GM23338 (cell line): ENCODE measurements at regions not wholly inside any gene's neighbourhood (a gene's known extent, or its start where the extent isn't known, plus 50 kb on each side); places are given as distances from the start of the nearest gene placed in this dataset.
A peak's percentile ranks its signal among the peaks of the same experiment; 100 is the strongest.

Experiments used
- ATAC-seq: fragments of 200-7000 bp; cut with Tn5 transposase; 3 replicates; pipeline ENCODE4 v1.9.1; 2020
- DNase-seq: peaks from one replicate; pipeline ENCODE4 v3.0.0-alpha.2; 2015; ENCODE audit warnings: low spot score
- H2AFZ ChIP-seq: fragments of 200-600 bp; sonication (generic); 2 replicates; pipeline ENCODE4 v1.8.0; 2016; ENCODE audit warnings: antibody characterized with exemption, mild to moderate bottlenecking, moderate library complexity
- H3F3A ChIP-seq: fragments of 200-600 bp; sonication (generic); replicated peaks from 2 replicates; pipeline ENCODE4 v1.8.0; 2017; ENCODE audit warnings: antibody characterized with exemption, mixed run types, low read depth
- H3K27ac ChIP-seq: fragments of 200-600 bp; sonication (generic); 2 replicates; pipeline ENCODE4 v1.6.1; 2016; ENCODE audit warnings: low read depth
- H3K27me3 ChIP-seq: fragments of 200-600 bp; sonication (generic); 2 replicates; pipeline ENCODE4 v1.8.0; 2016; ENCODE audit warnings: mild to moderate bottlenecking, mixed run types, moderate library complexity; ENCODE audit not compliant: insufficient read depth
- H3K36me3 ChIP-seq: fragments of 200-600 bp; sonication (generic); 2 replicates; pipeline ENCODE4 v1.8.0; 2016; ENCODE audit warnings: mild to moderate bottlenecking; ENCODE audit not compliant: insufficient read depth
- H3K4me1 ChIP-seq: fragments of 200-600 bp; sonication (generic); 2 replicates; pipeline ENCODE4 v1.8.0; 2016; ENCODE audit warnings: mild to moderate bottlenecking, moderate library complexity; ENCODE audit not compliant: insufficient read depth
- H3K4me2 ChIP-seq: fragments of 200-600 bp; sonication (generic); 2 replicates; pipeline ENCODE4 v1.7.1; 2017; ENCODE audit warnings: mixed run types
- H3K4me3 ChIP-seq: fragments of 200-600 bp; sonication (generic); 2 replicates; pipeline ENCODE4 v1.6.1; 2016; ENCODE audit warnings: mixed run types
- H3K79me2 ChIP-seq: fragments of 200-600 bp; sonication (generic); replicated peaks from 2 replicates; pipeline ENCODE4 v1.8.0; 2017; ENCODE audit warnings: mild to moderate bottlenecking; ENCODE audit not compliant: insufficient read depth
- H3K9me2 ChIP-seq: fragments of 200-600 bp; sonication (generic); 2 replicates; pipeline ENCODE4 v1.8.0; 2017; ENCODE audit not compliant: insufficient read depth
- H4K20me1 ChIP-seq: fragments of 200-600 bp; sonication (generic); replicated peaks from 2 replicates; pipeline ENCODE4 v1.8.0; 2017; ENCODE audit warnings: mild to moderate bottlenecking; ENCODE audit not compliant: insufficient read depth
- H3K27ac Mint-ChIP-seq: 2 replicates; pipeline ENCODE4 v1.8.0; 2020; ENCODE audit warnings: inconsistent platforms, mild to moderate bottlenecking, moderate library complexity, mixed read lengths
- H3K27me3 Mint-ChIP-seq: 3 replicates; pipeline ENCODE4 v1.8.0; 2022; ENCODE audit warnings: low read depth, mild to moderate bottlenecking, moderate library complexity, mixed read lengths, inconsistent platforms; ENCODE audit not compliant: insufficient read depth, poor library complexity
- H3K36me3 Mint-ChIP-seq: 3 replicates; pipeline ENCODE4 v1.8.0; 2021; ENCODE audit warnings: low read depth, mild to moderate bottlenecking, inconsistent platforms, moderate library complexity, mixed read lengths
- H3K4me1 Mint-ChIP-seq: 3 replicates; pipeline ENCODE4 v1.8.0; 2020; ENCODE audit warnings: mild to moderate bottlenecking, inconsistent platforms, mixed read lengths
- H3K4me3 Mint-ChIP-seq: 3 replicates; pipeline ENCODE4 v1.8.0; 2021; ENCODE audit warnings: moderate library complexity, mild to moderate bottlenecking, inconsistent platforms, mixed read lengths
- H3K9me3 Mint-ChIP-seq: 3 replicates; pipeline ENCODE4 v1.8.0; 2020; ENCODE audit warnings: moderate library complexity, mild to moderate bottlenecking, inconsistent platforms, mixed read lengths
- CREB1 ChIP-seq: fragments of 250-450 bp; sonication (Bioruptor Pico); IDR thresholded peaks from 2 replicates; pipeline ENCODE4 v1.5.0; 2020; ENCODE audit warnings: low read depth, mild to moderate bottlenecking, moderate library complexity
- CTCF ChIP-seq, 2 experiments: fragments of 200-600 bp in 1 of 2; sonication (generic) in 1 of 2; conservative IDR thresholded peaks; 2 replicates each; pipeline versions ENCODE4 v1.5.1 to v1.6.1; 2016 to 2017; ENCODE audit warnings: antibody characterized with exemption in 2 of 2, low read depth in 2 of 2, mild to moderate bottlenecking in 2 of 2, moderate library complexity in 1 of 2
- ETS1 ChIP-seq: IDR thresholded peaks from 2 replicates; pipeline ENCODE4 v1.6.1; 2016; ENCODE audit warnings: antibody characterized with exemption
- EZH2 ChIP-seq: fragments of 200-600 bp; sonication (generic); IDR thresholded peaks from one replicate; pipeline ENCODE4 v1.8.0; 2017; ENCODE audit warnings: antibody characterized with exemption, mild to moderate bottlenecking, low read depth; ENCODE audit not compliant: unreplicated experiment
- EZH2phosphoT487 ChIP-seq: fragments of 200-600 bp; sonication (generic); IDR thresholded peaks from one replicate; pipeline ENCODE4 v1.8.1; 2018; ENCODE audit warnings: antibody characterized with exemption; ENCODE audit not compliant: unreplicated experiment
- JUNB ChIP-seq: IDR thresholded peaks from one replicate; pipeline ENCODE4 v1.6.1; 2016; ENCODE audit warnings: antibody characterized with exemption; ENCODE audit not compliant: unreplicated experiment
- NANOG ChIP-seq: IDR thresholded peaks from 2 replicates; pipeline ENCODE4 v1.6.1; 2016; ENCODE audit warnings: antibody characterized with exemption, borderline replicate concordance
- POLR2AphosphoS5 ChIP-seq: IDR thresholded peaks from 2 replicates; pipeline ENCODE4 v1.6.1; 2016; ENCODE audit warnings: antibody characterized with exemption, low read depth
- REST ChIP-seq: IDR thresholded peaks from one replicate; pipeline ENCODE4 v1.6.1; 2018; ENCODE audit warnings: antibody characterized with exemption; ENCODE audit not compliant: unreplicated experiment
- STAT1 ChIP-seq: IDR thresholded peaks from one replicate; pipeline ENCODE4 v1.6.1; 2016; ENCODE audit warnings: antibody characterized with exemption; ENCODE audit not compliant: unreplicated experiment
- ZNF114 ChIP-seq: fragments of 250-450 bp; sonication (Bioruptor Pico); IDR thresholded peaks from 2 replicates; pipeline ENCODE4 v1.5.0; 2020; ENCODE audit warnings: mild to moderate bottlenecking, moderate library complexity
- ZNF331 ChIP-seq: fragments of 250-450 bp; sonication (Bioruptor Pico); IDR thresholded peaks from 2 replicates; pipeline ENCODE4 v1.5.0; 2020; ENCODE audit warnings: low read depth, mild to moderate bottlenecking, moderate library complexity
- ZNF462 ChIP-seq: fragments of 250-450 bp; sonication (Bioruptor Pico); IDR thresholded peaks from 2 replicates; pipeline ENCODE4 v1.5.0; 2020; ENCODE audit warnings: mild to moderate bottlenecking, moderate library complexity

GRCh38 chr3:70737666-70738290 lies 425.3 kb upstream of the MDFIC2 start:
- Mint-ChIP-seq H3K36me3 (no peaks in the 10 kb centered on the region), H3K4me3 (no peak overlapping the region), H3K27me3 (no peaks in the 10 kb centered on the region), H3K4me1 (peaks cover 7% of the 10 kb centered on the region), H3K27ac (peak overlapping the region; percentile 92), H3K9me3 (no peaks in the 10 kb centered on the region)
- Histone ChIP-seq H2AFZ (peak overlapping the region; percentile 67; the same call in 1 of the 2 replicates), H3F3A (no peaks in the 10 kb centered on the region), H3K4me3 (no peak overlapping the region), H3K27me3 (no peaks in the 10 kb centered on the region), H3K4me1 (no peaks in the 10 kb centered on the region), H3K9me2 (no peaks in the 10 kb centered on the region; the same call in 1 of the 2 replicates), H3K79me2 (no peaks in the 10 kb centered on the region), H3K27ac (no peak overlapping the region), H3K36me3 (no peaks in the 10 kb centered on the region), H3K4me2 (no peak overlapping the region), H4K20me1 (no peaks in the 10 kb centered on the region)
- TF ChIP-seq ETS1, result no peak
- no peak for TF ChIP-seq ZNF114
- TF ChIP-seq ZNF331 (CRISPR knock-in tag), result no peak
- TF ChIP-seq ZNF462 (CRISPR knock-in tag), result no peak
- TF ChIP-seq EZH2phosphoT487, result no peak
- TF ChIP-seq POLR2AphosphoS5, result no peak
- no peak for TF ChIP-seq CTCF (conservative IDR thresholded peaks at IDR 0.05; ENCODE audit: low read depth in 2 of 2)
- TF ChIP-seq REST, result no peak
- TF ChIP-seq NANOG, result no peak
- no peak for TF ChIP-seq JUNB
- no peak for TF ChIP-seq CREB1 (CRISPR knock-in tag)
- no peak for TF ChIP-seq STAT1
- TF ChIP-seq EZH2, result no peak
- DNase-seq, result no peak
- peak; percentile 40; the same call in 2 of the 3 replicates for ATAC-seq
